H9 (cell line): ENCODE measurements at regions not wholly inside any gene's neighbourhood (a gene's known extent, or its start where the extent isn't known, plus 50 kb on each side); places are given as distances from the start of the nearest gene placed in this dataset.

Source experiments
- DNase-seq: peaks from one replicate; pipeline ENCODE4 v3.0.0-alpha.2; 2017
- H2AFZ ChIP-seq: one replicate; pipeline ENCODE4 v1.6.1; 2013; ENCODE audit warnings: mild to moderate bottlenecking, low read length, control low read depth, moderate library complexity
- H2AK5ac ChIP-seq: 2 replicates; pipeline ENCODE4 v1.6.1; 2013; ENCODE audit warnings: low read length, control low read depth, mixed read lengths; ENCODE audit not compliant: insufficient read length
- H2BK120ac ChIP-seq: one replicate; pipeline ENCODE4 v1.6.1; 2013; ENCODE audit warnings: low read depth, mild to moderate bottlenecking, low read length, control low read depth, inconsistent platforms; ENCODE audit not compliant: poor library complexity, severe bottlenecking
- H2BK12ac ChIP-seq: 2 replicates; pipeline ENCODE4 v1.6.1; 2013; ENCODE audit warnings: low read length, control low read depth, mixed read lengths, low read depth; ENCODE audit not compliant: insufficient read length
- H2BK15ac ChIP-seq: 2 replicates; pipeline ENCODE4 v1.6.1; 2013; ENCODE audit warnings: low read depth, low read length, control low read depth
- H2BK20ac ChIP-seq: one replicate; pipeline ENCODE4 v1.6.1; 2013; ENCODE audit warnings: low read depth, mild to moderate bottlenecking, low read length, control low read depth, inconsistent platforms; ENCODE audit not compliant: poor library complexity, severe bottlenecking
- H2BK5ac ChIP-seq: 2 replicates; pipeline ENCODE4 v1.6.1; 2013; ENCODE audit warnings: low read length, control low read depth, mixed read lengths; ENCODE audit not compliant: insufficient read length
- H3K14ac ChIP-seq: 2 replicates; pipeline ENCODE4 v1.6.1; 2013; ENCODE audit warnings: low read length, control low read depth; ENCODE audit not compliant: insufficient read depth
- H3K18ac ChIP-seq: 2 replicates; pipeline ENCODE4 v1.6.1; 2013; ENCODE audit warnings: low read depth, mild to moderate bottlenecking, mixed read lengths, low read length, control low read depth; ENCODE audit not compliant: insufficient read length
- H3K23ac ChIP-seq: 2 replicates; pipeline ENCODE4 v1.6.1; 2013; ENCODE audit warnings: low read length, control low read depth, mixed read lengths, low read depth; ENCODE audit not compliant: insufficient read length
- H3K23me2 ChIP-seq: 2 replicates; pipeline ENCODE4 v1.6.1; 2013; ENCODE audit warnings: low read depth, mild to moderate bottlenecking, mixed read lengths, low read length, control low read depth; ENCODE audit not compliant: insufficient read length, poor library complexity, severe bottlenecking
- H3K27ac ChIP-seq: 2 replicates; pipeline ENCODE4 v1.5.1; 2013; ENCODE audit warnings: low read length, control low read depth, mixed read lengths, low read depth; ENCODE audit not compliant: insufficient read length
- H3K27me3 ChIP-seq: 2 replicates; pipeline ENCODE4 v1.6.1; 2013; ENCODE audit warnings: low read length, control low read depth, inconsistent platforms; ENCODE audit not compliant: insufficient read depth
- H3K4ac ChIP-seq: 2 replicates; pipeline ENCODE4 v1.6.1; 2013; ENCODE audit warnings: low read depth, mild to moderate bottlenecking, control low read depth, inconsistent platforms, low read length, moderate library complexity
- H3K4me1 ChIP-seq: 2 replicates; pipeline ENCODE4 v1.6.1; 2013; ENCODE audit warnings: low read length, control low read depth, inconsistent platforms; ENCODE audit not compliant: insufficient read depth
- H3K4me2 ChIP-seq: 2 replicates; pipeline ENCODE4 v1.6.1; 2013; ENCODE audit warnings: low read length, control low read depth, mixed read lengths; ENCODE audit not compliant: insufficient read length, insufficient read depth
- H3K56ac ChIP-seq: 2 replicates; pipeline ENCODE4 v1.6.1; 2013; ENCODE audit warnings: low read depth, mild to moderate bottlenecking, mixed read lengths, low read length, control low read depth; ENCODE audit not compliant: insufficient read length
- H3K79me1 ChIP-seq: 2 replicates; pipeline ENCODE4 v1.6.1; 2013; ENCODE audit warnings: low read depth, mild to moderate bottlenecking, moderate library complexity, low read length, control low read depth, inconsistent platforms; ENCODE audit not compliant: insufficient read depth, poor library complexity, severe bottlenecking
- H3K79me2 ChIP-seq: 2 replicates; pipeline ENCODE4 v1.6.1; 2013; ENCODE audit warnings: low read length, control low read depth, inconsistent platforms; ENCODE audit not compliant: insufficient read depth
- H3K9ac ChIP-seq: 2 replicates; pipeline ENCODE4 v1.6.1; 2013; ENCODE audit warnings: low read length, control low read depth, mixed read lengths; ENCODE audit not compliant: insufficient read length; ENCODE audit errors: extremely low read depth
- H3K9me3 ChIP-seq: one replicate; pipeline ENCODE4 v1.6.1; 2013; ENCODE audit warnings: low read depth, low read length, inconsistent platforms; ENCODE audit not compliant: control insufficient read depth
- H3T11ph ChIP-seq: one replicate; pipeline ENCODE4 v1.6.1; 2013; ENCODE audit warnings: mild to moderate bottlenecking, low read length, control low read depth, inconsistent platforms
- H4K20me1 ChIP-seq: one replicate; pipeline ENCODE4 v1.6.1; 2013; ENCODE audit not compliant: control insufficient read depth, insufficient read length, insufficient read depth
- H4K5ac ChIP-seq: 2 replicates; pipeline ENCODE4 v1.6.1; 2013; ENCODE audit warnings: low read depth, mild to moderate bottlenecking, mixed read lengths, low read length, control low read depth; ENCODE audit not compliant: insufficient read length
- H4K8ac ChIP-seq: replicated peaks from 2 replicates; pipeline ENCODE4 v1.6.1; 2013; ENCODE audit warnings: low read length, control low read depth, mixed read lengths, low read depth; ENCODE audit not compliant: insufficient read length
- H4K91ac ChIP-seq: 2 replicates; pipeline ENCODE4 v1.6.1; 2013; ENCODE audit warnings: low read depth, mild to moderate bottlenecking, moderate library complexity, mixed read lengths, low read length, control low read depth; ENCODE audit not compliant: insufficient read length
- H3K27ac Mint-ChIP-seq, 3 experiments: 2 replicates in 2 of 3; 3 replicates in 1 of 3; pipeline ENCODE4 v1.8.0; 2020 to 2021; ENCODE audit warnings: mixed read lengths in 3 of 3, mild to moderate bottlenecking in 1 of 3, moderate library complexity in 1 of 3
- H3K27me3 Mint-ChIP-seq: 2 replicates; pipeline ENCODE4 v1.8.0; 2021; ENCODE audit warnings: low read depth, mild to moderate bottlenecking, moderate library complexity, mixed read lengths
- H3K36me3 Mint-ChIP-seq, 3 experiments: 2 replicates in 2 of 3; 3 replicates in 1 of 3; pipeline ENCODE4 v1.8.0; 2020 to 2021; ENCODE audit warnings: low read depth in 3 of 3, mixed read lengths in 3 of 3; ENCODE audit not compliant: insufficient read depth in 1 of 3
- H3K4me1 Mint-ChIP-seq, 2 experiments: 2 replicates each; pipeline ENCODE4 v1.8.0; 2020; ENCODE audit warnings: mixed read lengths in 2 of 2
- H3K4me3 Mint-ChIP-seq, 2 experiments: 2 replicates in 1 of 2; 3 replicates in 1 of 2; pipeline ENCODE4 v1.8.0; 2020 to 2021; ENCODE audit warnings: mild to moderate bottlenecking in 2 of 2, mixed read lengths in 2 of 2, moderate library complexity in 1 of 2
- H3K9me3 Mint-ChIP-seq, 2 experiments: 2 replicates in 1 of 2; 3 replicates in 1 of 2; pipeline ENCODE4 v1.8.0; 2020; ENCODE audit warnings: mild to moderate bottlenecking in 2 of 2, mixed read lengths in 2 of 2, moderate library complexity in 1 of 2
- WGBS: extraction: QIAGEN DNeasy Blood & Tissue Kit; methylation state at CpG from one replicate; pipeline ENCODE4 v1.1.7; 2013; ENCODE audit warnings: missing lambda C conversion rate, low lambda C conversion rate, mixed read lengths; ENCODE audit not compliant: insufficient read length; ENCODE audit errors: extremely low coverage; 5-methylcytosine and 5-hydroxymethylcytosine counted together
- TF ChIP-seq, protein P1 (sequence below): fragments of 200-600 bp; sonication (generic); conservative IDR thresholded peaks from 3 replicates; pipeline ENCODE4 v1.8.0; 2021; ENCODE audit warnings: antibody characterized with exemption, mild to moderate bottlenecking

DNA sequence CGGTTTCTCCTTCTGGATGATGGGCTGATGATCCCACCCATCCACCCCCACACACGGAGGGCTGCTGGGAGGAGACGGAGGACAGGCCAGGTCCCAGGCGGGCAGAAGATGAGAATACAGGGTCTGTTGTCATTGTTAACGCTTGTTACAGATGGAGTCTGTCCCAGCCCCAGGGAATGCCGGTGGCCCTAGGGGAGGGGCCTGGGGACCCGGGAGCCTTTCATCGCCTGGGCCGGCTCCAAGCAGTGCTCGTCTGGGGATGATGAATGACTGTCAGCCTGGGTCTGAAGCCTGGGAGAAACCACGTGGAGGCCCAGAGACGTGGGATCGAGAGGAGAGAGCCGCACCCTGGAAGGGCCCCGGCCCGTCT lies 69.2 kb downstream of the UNCX start:
- no peak overlapping the region for H3K23ac ChIP-seq
- H3K27me3 Mint-ChIP-seq, result peaks cover 1% of the 10 kb centered on the region

More for the DNA sequence above, 69.2 kb downstream of the UNCX start:
- Mint-ChIP-seq H3K27ac (no peak overlapping the region; a peak in 1 of 7 replicates), H3K9me3 (peaks cover 1 to 3% of the 10 kb centered on the region in 2 experiments; a peak in 3 of 5 replicates), H3K4me1 (0 out of 4 replicates have a peak, but pooled peaks cover 0 to under 1% of the 10 kb centered on the region in 2 experiments), H3K36me3 (no peaks in the 10 kb centered on the region), H3K4me3 (no peak overlapping the region)
- Histone ChIP-seq H2BK20ac (no peak overlapping the region), H3K79me2 (no peaks in the 10 kb centered on the region), H3K23me2 (no peaks in the 10 kb centered on the region), H2BK120ac (no peak overlapping the region), H4K91ac (no peak overlapping the region), H3K79me1 (no peaks in the 10 kb centered on the region), H3K4ac (no peak overlapping the region), H4K5ac (no peak overlapping the region), H2BK5ac (no peak overlapping the region), H4K8ac (no peak overlapping the region), H3K14ac (no peak overlapping the region), H2AK5ac (no peak overlapping the region), H3T11ph (no peak overlapping the region), H3K27ac (no peak overlapping the region), H3K18ac (no peak overlapping the region), H3K9ac (no peak overlapping the region), H2BK15ac (no peak overlapping the region), H3K4me1 (no peaks in the 10 kb centered on the region), H4K20me1 (no peaks in the 10 kb centered on the region), H2BK12ac (no peak overlapping the region), H3K56ac (no peak overlapping the region), H3K4me2 (no peak overlapping the region), H3K9me3 (no peaks in the 10 kb centered on the region), H3K27me3 (no peaks in the 10 kb centered on the region), H2AFZ (no peak overlapping the region)
- no CpG with 5 or more reads among the region's 16 CpGs for WGBS
- no peak for DNase-seq
- TF ChIP-seq, protein P1, sequence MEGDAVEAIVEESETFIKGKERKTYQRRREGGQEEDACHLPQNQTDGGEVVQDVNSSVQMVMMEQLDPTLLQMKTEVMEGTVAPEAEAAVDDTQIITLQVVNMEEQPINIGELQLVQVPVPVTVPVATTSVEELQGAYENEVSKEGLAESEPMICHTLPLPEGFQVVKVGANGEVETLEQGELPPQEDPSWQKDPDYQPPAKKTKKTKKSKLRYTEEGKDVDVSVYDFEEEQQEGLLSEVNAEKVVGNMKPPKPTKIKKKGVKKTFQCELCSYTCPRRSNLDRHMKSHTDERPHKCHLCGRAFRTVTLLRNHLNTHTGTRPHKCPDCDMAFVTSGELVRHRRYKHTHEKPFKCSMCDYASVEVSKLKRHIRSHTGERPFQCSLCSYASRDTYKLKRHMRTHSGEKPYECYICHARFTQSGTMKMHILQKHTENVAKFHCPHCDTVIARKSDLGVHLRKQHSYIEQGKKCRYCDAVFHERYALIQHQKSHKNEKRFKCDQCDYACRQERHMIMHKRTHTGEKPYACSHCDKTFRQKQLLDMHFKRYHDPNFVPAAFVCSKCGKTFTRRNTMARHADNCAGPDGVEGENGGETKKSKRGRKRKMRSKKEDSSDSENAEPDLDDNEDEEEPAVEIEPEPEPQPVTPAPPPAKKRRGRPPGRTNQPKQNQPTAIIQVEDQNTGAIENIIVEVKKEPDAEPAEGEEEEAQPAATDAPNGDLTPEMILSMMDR, result no peak
